Fibroblast of villous mesenchyme (primary cell): ENCODE measurements at regions not wholly inside any gene's neighbourhood (a gene's known extent, or its start where the extent isn't known, plus 50 kb on each side); places are given as distances from the start of the nearest gene placed in this dataset.

Experiments used
- DNase-seq: peaks from one replicate; pipeline ENCODE4 v3.0.0-alpha.2; 2010; ENCODE audit warnings: low read depth
- H3K4me3 ChIP-seq: 2 replicates; pipeline ENCODE4 v1.5.1; 2011; ENCODE audit warnings: low read depth, mild to moderate bottlenecking, low read length
- CTCF ChIP-seq: IDR thresholded peaks from 2 replicates; pipeline ENCODE4 v1.5.1; 2012; ENCODE audit warnings: low read depth, mild to moderate bottlenecking, low read length; ENCODE audit not compliant: insufficient read depth

DNA sequence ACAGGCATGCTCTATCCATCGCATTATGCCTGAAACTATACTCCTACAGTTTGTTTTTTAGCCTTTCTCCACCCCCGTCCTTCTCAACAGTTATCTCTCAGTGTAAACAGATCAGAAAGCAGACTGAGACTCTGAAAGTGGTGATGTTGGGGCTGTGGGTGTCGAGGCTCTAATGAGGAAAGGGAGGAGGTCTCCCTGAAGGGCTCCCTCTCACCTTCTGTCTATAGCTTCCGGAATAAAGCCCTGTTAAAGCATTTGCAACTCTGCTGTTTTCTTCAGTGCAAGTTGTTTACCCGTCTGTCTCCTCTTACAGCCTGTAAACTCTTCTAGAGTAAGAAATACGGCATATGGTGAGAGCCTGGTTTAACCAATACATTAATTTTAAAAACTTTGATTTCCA is 136.7 kb upstream of the SYT4 start:
- H3K4me3 ChIP-seq = no peak overlapping the region
- no peak for TF ChIP-seq CTCF
- no peak for DNase-seq

- DNase-seq = no peak
- H3K4me3 ChIP-seq = no peak overlapping the region
- no peak for TF ChIP-seq CTCF
These were observed 142.8 kb upstream of the SYT4 start for GRCh38 chr18:43420091-43420490.

GRCh38 chr18:43420950-43421349 is 143.7 kb upstream of the SYT4 start:
- TF ChIP-seq CTCF = no peak
- DNase-seq = no peak
- H3K4me3 ChIP-seq = no peak overlapping the region

GRCh38 chr18:43422518-43422917 is 145.2 kb upstream of the SYT4 start:
- no peak overlapping the region for H3K4me3 ChIP-seq
- TF ChIP-seq CTCF = no peak
- DNase-seq = no peak

- TF ChIP-seq CTCF = no peak
- H3K4me3 ChIP-seq = no peak overlapping the region
- DNase-seq = no peak
These were observed 158.6 kb upstream of the SYT4 start for GRCh38 chr18:43435851-43436250.

DNA sequence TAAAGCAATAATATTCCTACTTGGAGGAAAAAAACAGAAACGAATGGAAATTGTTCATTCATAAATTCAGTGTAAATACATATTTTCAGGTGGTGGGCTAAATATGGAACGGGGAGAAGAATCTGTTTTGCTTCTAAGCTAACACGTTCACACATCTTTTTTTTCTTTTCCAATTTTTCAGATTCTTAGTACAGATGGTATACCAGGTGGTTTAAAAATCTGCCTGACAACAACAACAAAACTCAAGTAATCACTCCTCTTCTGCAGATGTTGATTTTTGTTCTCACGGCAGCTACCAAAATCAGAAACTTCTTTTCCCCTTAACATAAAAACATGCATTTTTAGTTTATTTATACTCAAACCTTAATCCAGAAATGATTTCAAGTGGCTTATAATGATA is 164.8 kb upstream of the SYT4 start:
- no peak for TF ChIP-seq CTCF
- no peak for DNase-seq
- no peak overlapping the region for H3K4me3 ChIP-seq

GRCh38 chr18:43442571-43442970 is 165.3 kb upstream of the SYT4 start:
- no peak overlapping the region for H3K4me3 ChIP-seq
- no peak for TF ChIP-seq CTCF
- no peak for DNase-seq
